Progenitor cell of endocrine pancreas (in vitro differentiated cells): ENCODE measurements at regions not wholly inside any gene's neighbourhood (a gene's known extent, or its start where the extent isn't known, plus 50 kb on each side); places are given as distances from the start of the nearest gene placed in this dataset.

Source experiments
- DNase-seq: peaks from one replicate; pipeline ENCODE4 v3.0.0; 2021; ENCODE audit warnings: low spot score; ENCODE audit not compliant: unreplicated experiment
- H3K27ac Mint-ChIP-seq: 2 replicates; pipeline ENCODE4 v1.8.0; 2021; ENCODE audit warnings: mild to moderate bottlenecking, moderate library complexity, mixed read lengths
- H3K27me3 Mint-ChIP-seq: 2 replicates; pipeline ENCODE4 v1.8.0; 2021; ENCODE audit warnings: mixed read lengths
- H3K36me3 Mint-ChIP-seq: 2 replicates; pipeline ENCODE4 v1.8.0; 2022; ENCODE audit warnings: mixed read lengths; ENCODE audit not compliant: insufficient read depth
- H3K4me1 Mint-ChIP-seq: 2 replicates; pipeline ENCODE4 v1.8.0; 2021; ENCODE audit warnings: low read depth, mixed read lengths
- H3K4me3 Mint-ChIP-seq: 2 replicates; pipeline ENCODE4 v1.8.0; 2021; ENCODE audit warnings: low read depth, mild to moderate bottlenecking, moderate library complexity, mixed read lengths
- H3K9me3 Mint-ChIP-seq: 2 replicates; pipeline ENCODE4 v1.8.0; 2021; ENCODE audit warnings: low read depth, mixed read lengths
- CTCF ChIP-seq: fragments of 200-600 bp; sonication (generic); IDR thresholded peaks from one replicate; pipeline ENCODE4 v1.5.0; 2021; ENCODE audit warnings: antibody characterized with exemption, mild to moderate bottlenecking; ENCODE audit not compliant: unreplicated experiment

GRCh38 chr7:57256637-57257375 lies 124.6 kb upstream of the ZNF479 start:
- Mint-ChIP-seq H3K27ac (no peak overlapping the region), H3K4me3 (no peak overlapping the region), H3K9me3 (peaks cover 18% of the 10 kb centered on the region), H3K27me3 (no peaks in the 10 kb centered on the region), H3K36me3 (no peaks in the 10 kb centered on the region), H3K4me1 (no peaks in the 10 kb centered on the region)
- TF ChIP-seq CTCF = no peak
- no peak for DNase-seq

GRCh38 chr7:57274535-57275283 lies 142.5 kb upstream of the ZNF479 start:
- no peak for DNase-seq
- H3K27me3 Mint-ChIP-seq = no peaks in the 10 kb centered on the region
- no peak overlapping the region for H3K27ac Mint-ChIP-seq
- H3K4me3 Mint-ChIP-seq = no peak overlapping the region
- no peak for TF ChIP-seq CTCF
- H3K36me3 Mint-ChIP-seq = peaks cover 1% of the 10 kb centered on the region
- H3K9me3 Mint-ChIP-seq = peaks cover 64% of the 10 kb centered on the region
- H3K4me1 Mint-ChIP-seq = no peaks in the 10 kb centered on the region

GRCh38 chr7:57300747-57301146 lies 149.2 kb upstream of the ZNF716 start:
- no peak overlapping the region for H3K4me3 Mint-ChIP-seq
- peaks cover 25% of the 10 kb centered on the region for H3K9me3 Mint-ChIP-seq
- no peak overlapping the region for H3K27ac Mint-ChIP-seq
- TF ChIP-seq CTCF = no peak
- H3K36me3 Mint-ChIP-seq = no peaks in the 10 kb centered on the region
- H3K4me1 Mint-ChIP-seq = no peaks in the 10 kb centered on the region
- DNase-seq = no peak
- no peaks in the 10 kb centered on the region for H3K27me3 Mint-ChIP-seq

GRCh38 chr7:57305192-57305748 lies 144.7 kb upstream of the ZNF716 start:
- Mint-ChIP-seq H3K27ac (no peak overlapping the region), H3K36me3 (peaks cover 4% of the 10 kb centered on the region), H3K4me3 (no peak overlapping the region), H3K27me3 (no peaks in the 10 kb centered on the region), H3K9me3 (peaks cover 36% of the 10 kb centered on the region), H3K4me1 (no peaks in the 10 kb centered on the region)
- no peak for TF ChIP-seq CTCF
- DNase-seq = no peak

GRCh38 chr7:57308631-57309408 lies 141.2 kb upstream of the ZNF716 start:
- DNase-seq = no peak
- no peak for TF ChIP-seq CTCF
- Mint-ChIP-seq H3K9me3 (peaks cover 43% of the 10 kb centered on the region), H3K27me3 (no peaks in the 10 kb centered on the region), H3K4me1 (no peaks in the 10 kb centered on the region), H3K4me3 (no peak overlapping the region), H3K27ac (no peak overlapping the region), H3K36me3 (peaks cover 4% of the 10 kb centered on the region)
